Ishikawa (cell line): ENCODE measurements at regions not wholly inside any gene's neighbourhood (a gene's known extent, or its start where the extent isn't known, plus 50 kb on each side); places are given as distances from the start of the nearest gene placed in this dataset.

Experiments used
- CEBPB ChIP-seq: IDR thresholded peaks from 2 replicates; pipeline ENCODE4 v1.6.1; 2012
- CREB1 ChIP-seq: IDR thresholded peaks from 2 replicates; pipeline ENCODE4 v1.6.1; 2012; ENCODE audit warnings: low read depth
- EGR1 ChIP-seq: IDR thresholded peaks from 2 replicates; pipeline ENCODE4 v1.6.1; 2012
- EP300 ChIP-seq: IDR thresholded peaks from 2 replicates; pipeline ENCODE4 v1.6.1; 2012; ENCODE audit warnings: borderline replicate concordance
- FOXM1 ChIP-seq: IDR thresholded peaks from 2 replicates; pipeline ENCODE4 v1.6.1; 2012; ENCODE audit warnings: low read depth, borderline replicate concordance
- MAX ChIP-seq: IDR thresholded peaks from 2 replicates; pipeline ENCODE4 v1.6.1; 2012
- RAD21 ChIP-seq: IDR thresholded peaks from 2 replicates; pipeline ENCODE4 v1.6.1; 2012; ENCODE audit warnings: low read depth
- REST ChIP-seq: IDR thresholded peaks from 2 replicates; pipeline ENCODE4 v1.6.1; 2012; ENCODE audit warnings: low read depth, mild to moderate bottlenecking
- TAF1 ChIP-seq: IDR thresholded peaks from 2 replicates; pipeline ENCODE4 v1.6.1; 2012; ENCODE audit warnings: low read depth, mild to moderate bottlenecking
- YY1 ChIP-seq: IDR thresholded peaks from 2 replicates; pipeline ENCODE4 v1.6.1; 2012; ENCODE audit warnings: low read depth

- TF ChIP-seq FOXM1: no peak
- TF ChIP-seq CEBPB: no peak
- TF ChIP-seq YY1: no peak
- no peak for TF ChIP-seq EP300
- TF ChIP-seq CREB1: no peak
- TF ChIP-seq TAF1: no peak
- TF ChIP-seq MAX: no peak
- TF ChIP-seq EGR1: no peak
- TF ChIP-seq RAD21: no peak
- TF ChIP-seq REST: no peak
Measured at GRCh38 chr3:40680685-40681657, 156.2 kb downstream of the ZNF621 start.
